Endothelial cell of umbilical vein (primary cell): ENCODE measurements at regions not wholly inside any gene's neighbourhood (a gene's known extent, or its start where the extent isn't known, plus 50 kb on each side); places are given as distances from the start of the nearest gene placed in this dataset.

ENCODE experiments used
- BruUV-seq: library from RNA; stranded (reverse); fragments of 400-500 nt; replicated peaks from 2 replicates; lab custom pipeline; 2021; lab: Mats Ljungman, UMichigan
- CTCF ChIA-PET: fragments of 300-600, 350-600 bp; sonication (Branson Sonifier 250); formaldehyde crosslinking; loops from one replicate; lab custom pipeline; 2021; ENCODE audit warnings: antibody characterized with exemption, inconsistent platforms; lab: Charles Lee
- POLR2A ChIA-PET: fragments of 300-600, 350-600 bp; sonication (Branson Sonifier 250); formaldehyde crosslinking; loops from one replicate; lab custom pipeline; 2021; ENCODE audit warnings: antibody characterized with exemption, inconsistent platforms; lab: Charles Lee
- DNase-seq: peaks from one replicate; pipeline ENCODE4 v3.0.0-alpha.2; 2011; ENCODE audit warnings: low read depth, low spot score
- FAIRE-seq: peaks from 2 replicates; lab custom pipeline; 2011; peaks lifted over from hg19 to GRCh38; lab: Jason Lieb, UNC
- H2AFZ ChIP-seq: 2 replicates; pipeline ENCODE4 v1.6.0; 2012; ENCODE audit warnings: low read depth, low read length, control low read depth, inconsistent platforms
- H3K27ac ChIP-seq: 2 replicates; pipeline ENCODE4 v1.5.1; 2011; ENCODE audit warnings: low read depth, mild to moderate bottlenecking, control low read depth, low read length, moderate library complexity; ENCODE audit not compliant: insufficient read depth
- H3K27me3 ChIP-seq, 2 experiments: 2 replicates each; pipeline versions ENCODE4 v1.6.0 to v1.6.1; 2011; ENCODE audit warnings: low read length in 2 of 2, mixed read lengths in 1 of 2; ENCODE audit not compliant: control insufficient read depth in 2 of 2, insufficient read depth in 2 of 2
- H3K36me3 ChIP-seq, 2 experiments: 2 replicates in 1 of 2; 3 replicates in 1 of 2; pipeline ENCODE4 v1.5.1; 2011; ENCODE audit warnings: low read length in 2 of 2, mild to moderate bottlenecking in 1 of 2, moderate library complexity in 1 of 2; ENCODE audit not compliant: control insufficient read depth in 2 of 2, insufficient read depth in 2 of 2; ENCODE audit errors: extremely low read depth in 1 of 2
- H3K4me1 ChIP-seq: 3 replicates; pipeline ENCODE4 v1.5.1; 2011; ENCODE audit warnings: mild to moderate bottlenecking, low read length; ENCODE audit not compliant: control insufficient read depth, insufficient read depth; ENCODE audit errors: extremely low read depth
- H3K4me2 ChIP-seq: 2 replicates; pipeline ENCODE4 v1.6.1; 2011; ENCODE audit warnings: low read length, control low read depth, mixed read lengths; ENCODE audit not compliant: insufficient read depth
- H3K4me3 ChIP-seq, 3 experiments: fragments of 200-600 bp in 1 of 3; sonication (generic), shearing (Covaris generic) in 1 of 3; replicated peaks in 1 of 3; 2 replicates each; pipeline ENCODE4 v1.5.1; 2011 to 2016; ENCODE audit warnings: control low read depth in 3 of 3, low read length in 3 of 3, mild to moderate bottlenecking in 2 of 3, inconsistent platforms in 1 of 3, low read depth in 1 of 3, moderate library complexity in 1 of 3; ENCODE audit not compliant: insufficient read depth in 1 of 3
- H3K79me2 ChIP-seq: 2 replicates; pipeline ENCODE4 v1.6.0; 2012; ENCODE audit warnings: low read length, inconsistent platforms; ENCODE audit not compliant: control insufficient read depth, insufficient read depth
- H3K9ac ChIP-seq: replicated peaks from 2 replicates; pipeline ENCODE3; 2011; ENCODE audit warnings: low read length, control low read depth; ENCODE audit not compliant: insufficient read depth; ENCODE audit errors: extremely low read depth
- H3K9me1 ChIP-seq: replicated peaks from 3 replicates; pipeline ENCODE4 v1.6.0; 2011; ENCODE audit warnings: mild to moderate bottlenecking, low read length; ENCODE audit not compliant: control insufficient read depth, insufficient read depth; ENCODE audit errors: extremely low read depth
- H3K9me3 ChIP-seq: replicated peaks from 2 replicates; pipeline ENCODE4 v1.5.1; 2012; ENCODE audit warnings: low read length, inconsistent platforms; ENCODE audit not compliant: control insufficient read depth, insufficient read depth
- H4K20me1 ChIP-seq: replicated peaks from 2 replicates; pipeline ENCODE3; 2011; ENCODE audit warnings: mild to moderate bottlenecking, low read length; ENCODE audit not compliant: control insufficient read depth, insufficient read depth; ENCODE audit errors: extremely low read depth
- EZH2 ChIP-seq: IDR thresholded peaks from 2 replicates; pipeline ENCODE4 v1.6.1; 2012; ENCODE audit warnings: borderline replicate concordance, low read depth, mild to moderate bottlenecking, moderate library complexity, low read length, inconsistent platforms; ENCODE audit not compliant: severe bottlenecking
- FOS ChIP-seq: IDR thresholded peaks from 2 replicates; pipeline ENCODE4 v1.6.1; 2011; ENCODE audit warnings: mild to moderate bottlenecking, low read length, moderate library complexity, borderline replicate concordance; ENCODE audit not compliant: insufficient read depth
- GATA2 ChIP-seq: IDR thresholded peaks from 2 replicates; pipeline ENCODE4 v1.7.0; 2011; ENCODE audit warnings: low read depth, mild to moderate bottlenecking, moderate library complexity, mixed read lengths, low read length; ENCODE audit not compliant: insufficient read length, insufficient read depth
- JUN ChIP-seq: IDR thresholded peaks from 2 replicates; pipeline ENCODE4 v1.6.1; 2011; ENCODE audit warnings: borderline replicate concordance, low read depth; ENCODE audit not compliant: insufficient read length, insufficient read depth
- MYC ChIP-seq: IDR thresholded peaks from one replicate; pipeline ENCODE4 v1.6.1; 2011; ENCODE audit warnings: mild to moderate bottlenecking, low read depth, low read length
- POLR2A ChIP-seq: IDR thresholded peaks from 2 replicates; pipeline ENCODE4 v1.6.1; 2012; ENCODE audit warnings: low read depth, mild to moderate bottlenecking, control low read depth, low read length
- POLR2AphosphoS5 ChIP-seq: IDR thresholded peaks from 2 replicates; pipeline ENCODE4 v1.6.1; 2012; ENCODE audit warnings: low read depth, mild to moderate bottlenecking, control low read depth, low read length, moderate library complexity; ENCODE audit not compliant: insufficient read depth
- dilution Hi-C: fragments of 300-500 bp; cut with MboI; formaldehyde crosslinking; loops from one replicate; pipeline ENCODE4 v1.15.0; 2019; ENCODE audit warnings: low sequenced_read_pairs; ENCODE audit not compliant: extremely low pct_ligation_motif_present
- intact Hi-C: fragments of 100-400 bp; cut with micrococcal nuclease; formaldehyde crosslinking; loops from one replicate; pipeline ENCODE4 v1.10.0; 2022
- TF ChIP-seq, protein P1 (sequence below): IDR thresholded peaks from 2 replicates; pipeline ENCODE4 v1.6.1; 2011; ENCODE audit not compliant: insufficient read depth, insufficient read length
- TF ChIP-seq, protein P2 (sequence below), 2 donors: IDR thresholded peaks; 1 replicate in 1 of 2; 2 replicates in 1 of 2; pipeline ENCODE4 v1.5.1; 2011; ENCODE audit warnings: low read length in 2 of 2, mild to moderate bottlenecking in 2 of 2, moderate library complexity in 2 of 2, control low read depth in 1 of 2, inconsistent platforms in 1 of 2, low read depth in 1 of 2; ENCODE audit not compliant: insufficient read depth in 1 of 2; ENCODE audit errors: extremely low read depth in 1 of 2

DNA sequence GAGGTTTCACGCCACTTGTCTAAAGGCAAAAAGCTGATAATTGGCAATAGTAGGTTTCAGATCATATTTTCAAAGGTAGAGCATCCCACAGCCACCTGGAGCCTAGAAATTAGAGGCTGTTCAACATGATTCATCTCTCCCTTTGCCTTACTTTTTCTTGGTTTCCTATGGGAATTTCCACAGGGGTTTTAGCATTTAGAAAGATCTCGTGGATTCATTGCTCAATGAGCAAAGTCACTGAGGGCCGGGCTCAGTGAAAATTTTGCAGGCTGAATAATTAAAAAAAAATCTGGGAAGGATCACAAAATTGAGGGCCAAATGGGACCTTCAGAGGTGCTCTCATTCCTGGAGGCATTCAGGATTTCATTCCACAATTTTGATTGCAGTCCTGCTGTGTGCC lies 137.1 kb downstream of the VAPA start:
- Histone ChIP-seq H3K4me3 (no peak overlapping the region), H3K4me2 (no peak overlapping the region), H3K36me3 (no peaks in the 10 kb centered on the region), H3K9me3 (no peaks in the 10 kb centered on the region), H3K27me3 (no peaks in the 10 kb centered on the region), H4K20me1 (no peaks in the 10 kb centered on the region), H3K27ac (no peak overlapping the region), H3K9ac (no peak overlapping the region), H3K9me1 (no peaks in the 10 kb centered on the region), H3K4me1 (peaks cover 22% of the 10 kb centered on the region), H2AFZ (no peak overlapping the region), H3K79me2 (no peaks in the 10 kb centered on the region)
- TF ChIP-seq JUN, result no peak
- no peak for TF ChIP-seq MYC
- TF ChIP-seq, protein P1, sequence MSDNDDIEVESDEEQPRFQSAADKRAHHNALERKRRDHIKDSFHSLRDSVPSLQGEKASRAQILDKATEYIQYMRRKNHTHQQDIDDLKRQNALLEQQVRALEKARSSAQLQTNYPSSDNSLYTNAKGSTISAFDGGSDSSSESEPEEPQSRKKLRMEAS, result no peak
- no peak for TF ChIP-seq FOS
- TF ChIP-seq POLR2A, result no peak
- no peak for TF ChIP-seq EZH2
- TF ChIP-seq, protein P2, sequence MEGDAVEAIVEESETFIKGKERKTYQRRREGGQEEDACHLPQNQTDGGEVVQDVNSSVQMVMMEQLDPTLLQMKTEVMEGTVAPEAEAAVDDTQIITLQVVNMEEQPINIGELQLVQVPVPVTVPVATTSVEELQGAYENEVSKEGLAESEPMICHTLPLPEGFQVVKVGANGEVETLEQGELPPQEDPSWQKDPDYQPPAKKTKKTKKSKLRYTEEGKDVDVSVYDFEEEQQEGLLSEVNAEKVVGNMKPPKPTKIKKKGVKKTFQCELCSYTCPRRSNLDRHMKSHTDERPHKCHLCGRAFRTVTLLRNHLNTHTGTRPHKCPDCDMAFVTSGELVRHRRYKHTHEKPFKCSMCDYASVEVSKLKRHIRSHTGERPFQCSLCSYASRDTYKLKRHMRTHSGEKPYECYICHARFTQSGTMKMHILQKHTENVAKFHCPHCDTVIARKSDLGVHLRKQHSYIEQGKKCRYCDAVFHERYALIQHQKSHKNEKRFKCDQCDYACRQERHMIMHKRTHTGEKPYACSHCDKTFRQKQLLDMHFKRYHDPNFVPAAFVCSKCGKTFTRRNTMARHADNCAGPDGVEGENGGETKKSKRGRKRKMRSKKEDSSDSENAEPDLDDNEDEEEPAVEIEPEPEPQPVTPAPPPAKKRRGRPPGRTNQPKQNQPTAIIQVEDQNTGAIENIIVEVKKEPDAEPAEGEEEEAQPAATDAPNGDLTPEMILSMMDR (IDR thresholded peaks at IDR 0.05; ENCODE audit: extremely low read depth in 1 of 2, insufficient read depth in 1 of 2, low read depth in 1 of 2, low read length in 2 of 2), result no peak
- no peak for TF ChIP-seq GATA2
- no peak for TF ChIP-seq POLR2AphosphoS5
- FAIRE-seq, result no peak
- dilution Hi-C loops, result no loop called here
- intact Hi-C loops, result no loop called here
- ChIA-PET CTCF (no interaction called here), POLR2A (no interaction called here)
- DNase-seq, result no peak
- no TSS peak for BruUV-seq
